ENCODE measurements at regions not wholly inside any gene's neighbourhood (a gene's known extent, or its start where the extent isn't known, plus 50 kb on each side); places are given as distances from the start of the nearest gene placed in this dataset.

DNA sequence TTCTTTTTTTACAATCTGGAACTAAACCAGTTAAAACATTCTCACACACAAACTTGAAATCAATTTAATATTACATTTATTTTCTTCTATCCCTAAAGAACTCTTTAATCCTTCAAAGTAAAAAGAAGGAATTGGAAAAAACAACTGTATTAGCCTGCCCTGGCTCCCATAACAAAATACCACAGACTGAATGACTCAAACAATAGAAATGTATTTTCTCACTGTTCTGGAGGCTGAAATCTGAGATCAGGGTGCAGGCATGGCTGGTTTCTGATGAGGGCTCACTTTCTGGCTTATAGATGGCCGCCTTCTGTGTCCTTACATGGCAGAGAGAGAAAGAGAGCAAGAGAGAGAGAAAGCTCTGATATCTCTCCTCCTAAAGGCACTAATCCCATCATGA is 149.4 kb downstream of the PDGFRA start:
- H3K27me3 ChIP-seq = no peaks in the 10 kb centered on the region
- no peak overlapping the region for H3K27ac ChIP-seq
- no peak overlapping the region for H3K4me3 ChIP-seq
- no peak for DNase-seq
- TF ChIP-seq POLR2AphosphoS5 (IDR thresholded peaks at IDR 0.05) (no peak), POLR2A (IDR thresholded peaks at IDR 0.05) (no peak), EP300 (IDR thresholded peaks at IDR 0.05; ENCODE audit: low read depth) (no peak)
- TF ChIP-seq, protein P1, sequence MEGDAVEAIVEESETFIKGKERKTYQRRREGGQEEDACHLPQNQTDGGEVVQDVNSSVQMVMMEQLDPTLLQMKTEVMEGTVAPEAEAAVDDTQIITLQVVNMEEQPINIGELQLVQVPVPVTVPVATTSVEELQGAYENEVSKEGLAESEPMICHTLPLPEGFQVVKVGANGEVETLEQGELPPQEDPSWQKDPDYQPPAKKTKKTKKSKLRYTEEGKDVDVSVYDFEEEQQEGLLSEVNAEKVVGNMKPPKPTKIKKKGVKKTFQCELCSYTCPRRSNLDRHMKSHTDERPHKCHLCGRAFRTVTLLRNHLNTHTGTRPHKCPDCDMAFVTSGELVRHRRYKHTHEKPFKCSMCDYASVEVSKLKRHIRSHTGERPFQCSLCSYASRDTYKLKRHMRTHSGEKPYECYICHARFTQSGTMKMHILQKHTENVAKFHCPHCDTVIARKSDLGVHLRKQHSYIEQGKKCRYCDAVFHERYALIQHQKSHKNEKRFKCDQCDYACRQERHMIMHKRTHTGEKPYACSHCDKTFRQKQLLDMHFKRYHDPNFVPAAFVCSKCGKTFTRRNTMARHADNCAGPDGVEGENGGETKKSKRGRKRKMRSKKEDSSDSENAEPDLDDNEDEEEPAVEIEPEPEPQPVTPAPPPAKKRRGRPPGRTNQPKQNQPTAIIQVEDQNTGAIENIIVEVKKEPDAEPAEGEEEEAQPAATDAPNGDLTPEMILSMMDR (IDR thresholded peaks at IDR 0.05) = no peak
- no peaks in the 10 kb centered on the region for H3K4me1 ChIP-seq
- H3K36me3 ChIP-seq = no peaks in the 10 kb centered on the region
- WGBS, 2 donors (ENCODE audit: low coverage in 1 of 2) = 89 to 100% methylated on average over 1 of the region's 1 CpG
- in situ Hi-C loops (cut with MboI; ENCODE audit: low pct_ligation_motif_present in 1 of 4, low pct_unique_long_range_greater_than_20kb in 1 of 4, low sequenced_read_pairs in 3 of 4) = no loop called here
- intact Hi-C loops (cut with DNase I; ENCODE audit: low total_unique reads) = no loop called here
- no peaks in the 10 kb centered on the region for H3K9me3 ChIP-seq

DNA sequence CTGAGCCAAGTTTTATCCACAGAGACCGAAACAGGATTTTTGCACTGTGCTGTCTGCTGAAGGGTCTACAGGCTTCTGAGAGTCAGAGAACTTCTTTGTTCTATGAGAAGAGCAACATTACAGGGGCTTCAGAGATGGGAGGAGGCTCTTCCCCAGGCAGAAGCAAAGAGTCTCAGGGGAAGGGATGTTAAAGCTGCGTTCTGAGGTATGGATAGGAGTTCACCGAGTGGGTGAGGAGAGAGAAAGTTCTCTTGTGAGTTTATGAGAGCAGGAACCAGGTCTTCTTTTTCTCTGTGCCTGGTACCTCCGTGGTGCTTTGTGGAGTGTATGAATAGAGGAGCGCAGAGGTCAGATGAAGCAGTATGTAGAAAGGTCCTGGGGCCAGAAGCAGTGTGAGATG is 155.1 kb downstream of the PDGFRA start:
- no peaks in the 10 kb centered on the region for H3K4me1 ChIP-seq
- no peak overlapping the region for H3K4me3 ChIP-seq
- H3K36me3 ChIP-seq = no peaks in the 10 kb centered on the region
- intact Hi-C loops (cut with DNase I; ENCODE audit: low total_unique reads) (no loop called here), in situ Hi-C loops (cut with MboI; ENCODE audit: low pct_ligation_motif_present in 1 of 4, low pct_unique_long_range_greater_than_20kb in 1 of 4, low sequenced_read_pairs in 3 of 4) (no loop called here)
- TF ChIP-seq POLR2AphosphoS5 (IDR thresholded peaks at IDR 0.05) (no peak), POLR2A (IDR thresholded peaks at IDR 0.05) (no peak), EP300 (IDR thresholded peaks at IDR 0.05; ENCODE audit: low read depth) (no peak)
- TF ChIP-seq, protein P1 (IDR thresholded peaks at IDR 0.05) = no peak
- no peaks in the 10 kb centered on the region for H3K27me3 ChIP-seq
- WGBS, 2 donors (ENCODE audit: low coverage in 1 of 2) = 72 to 75% methylated on average over 3 to 5 of the region's 5 CpGs
- DNase-seq = no peak
- no peak overlapping the region for H3K27ac ChIP-seq
- no peaks in the 10 kb centered on the region for H3K9me3 ChIP-seq

DNA sequence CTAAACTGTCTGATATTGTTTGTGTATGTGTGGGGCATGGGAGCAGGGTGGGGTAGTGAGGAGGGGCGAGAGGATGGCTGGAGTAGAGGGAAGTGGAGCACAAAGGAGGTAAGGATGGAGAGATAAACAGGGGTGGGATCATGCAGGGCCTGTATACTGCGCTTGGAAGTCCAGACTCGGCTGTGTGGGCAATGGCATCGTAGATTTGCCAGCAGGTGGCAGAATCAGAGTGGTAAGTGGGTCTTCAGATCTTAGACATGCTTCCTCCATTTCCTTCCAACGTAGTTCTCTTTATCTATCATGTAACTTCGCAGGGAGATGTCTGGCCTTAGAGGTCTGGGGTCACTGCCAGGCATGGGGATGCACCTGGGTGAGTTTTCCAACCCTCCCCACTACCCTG is 155.5 kb downstream of the PDGFRA start:
- peak; percentile 34 for DNase-seq
- intact Hi-C loops (cut with DNase I; ENCODE audit: low total_unique reads) (no loop called here), in situ Hi-C loops (cut with MboI; ENCODE audit: low pct_ligation_motif_present in 1 of 4, low pct_unique_long_range_greater_than_20kb in 1 of 4, low sequenced_read_pairs in 3 of 4) (no loop called here)
- Histone ChIP-seq H3K36me3 (no peaks in the 10 kb centered on the region), H3K4me3 (no peak overlapping the region), H3K4me1 (no peaks in the 10 kb centered on the region), H3K9me3 (no peaks in the 10 kb centered on the region), H3K27me3 (no peaks in the 10 kb centered on the region), H3K27ac (no peak overlapping the region)
- 30 to 37% methylated on average over 4 to 6 of the region's 6 CpGs for WGBS, 2 donors (ENCODE audit: low coverage in 1 of 2)
- TF ChIP-seq POLR2AphosphoS5 (IDR thresholded peaks at IDR 0.05) (no peak), EP300 (IDR thresholded peaks at IDR 0.05; ENCODE audit: low read depth) (no peak)
- TF ChIP-seq, protein P1 (IDR thresholded peaks at IDR 0.05) = peak in 4 of 5 experiments; percentile 18 to 36 (median 32)

DNA sequence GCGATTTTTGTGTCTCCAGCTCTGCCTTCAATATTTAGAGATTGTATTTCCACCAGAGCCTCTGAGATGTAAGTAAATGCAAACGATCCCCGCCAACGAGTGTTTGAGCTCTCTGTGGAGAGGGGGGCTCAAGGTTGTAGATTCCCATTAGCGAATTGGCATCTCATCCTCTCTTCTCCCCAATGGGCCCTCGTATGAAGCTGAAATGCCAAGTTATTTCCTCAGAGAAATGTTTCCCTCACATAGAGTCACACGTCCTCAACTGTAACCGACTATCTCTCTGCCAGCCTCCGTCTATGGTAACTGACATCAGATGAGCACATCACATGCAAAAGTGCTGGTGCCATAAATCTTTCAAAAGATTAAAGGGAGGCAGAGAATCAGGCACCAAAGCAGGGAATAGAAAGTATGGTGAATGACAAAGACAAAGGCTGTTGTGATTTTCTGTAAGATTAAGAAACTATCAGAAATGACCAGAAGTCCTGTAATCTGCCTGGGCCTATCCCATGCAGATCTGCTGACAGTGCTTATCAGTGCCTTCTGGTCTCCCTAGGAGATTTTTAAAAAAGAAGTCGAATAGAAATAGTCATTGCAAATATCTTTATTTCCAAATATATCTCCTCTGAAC is 157.1 kb downstream of the PDGFRA start:
- no peak for DNase-seq
- in situ Hi-C loops (cut with MboI; ENCODE audit: low pct_ligation_motif_present in 1 of 4, low pct_unique_long_range_greater_than_20kb in 1 of 4, low sequenced_read_pairs in 3 of 4) = no loop called here
- Histone ChIP-seq H3K36me3 (no peaks in the 10 kb centered on the region), H3K9me3 (no peaks in the 10 kb centered on the region), H3K27ac (no peak overlapping the region), H3K27me3 (no peaks in the 10 kb centered on the region), H3K4me3 (no peak overlapping the region), H3K4me1 (no peaks in the 10 kb centered on the region)
- intact Hi-C loops (cut with DNase I; ENCODE audit: low total_unique reads) = no loop called here
- TF ChIP-seq, protein P1 (IDR thresholded peaks at IDR 0.05) = no peak
- no peak for TF ChIP-seq POLR2A (IDR thresholded peaks at IDR 0.05)
- no peak for TF ChIP-seq POLR2AphosphoS5 (IDR thresholded peaks at IDR 0.05)
- no peak for TF ChIP-seq EP300 (IDR thresholded peaks at IDR 0.05; ENCODE audit: low read depth)
- WGBS, 2 donors (ENCODE audit: low coverage in 1 of 2) = 64 to 80% methylated on average over 10 of the region's 10 CpGs

Measured in transverse colon (tissue), 4 donors.